DND-41 (cell line): ENCODE measurements at regions not wholly inside any gene's neighbourhood (a gene's known extent, or its start where the extent isn't known, plus 50 kb on each side); places are given as distances from the start of the nearest gene placed in this dataset.

Experiments
- EZH2 ChIP-seq: IDR thresholded peaks from 3 replicates; pipeline ENCODE4 v1.6.1; 2012; ENCODE audit warnings: borderline replicate concordance, low read depth, mild to moderate bottlenecking, moderate library complexity, low read length, inconsistent platforms; ENCODE audit not compliant: severe bottlenecking
- TF ChIP-seq, protein P1 (sequence below): IDR thresholded peaks from 2 replicates; pipeline ENCODE4 v1.5.1; 2012; ENCODE audit warnings: borderline replicate concordance, low read length, moderate library complexity, mild to moderate bottlenecking; ENCODE audit not compliant: poor library complexity, severe bottlenecking; ENCODE audit errors: extremely low read depth

- TF ChIP-seq, protein P1, sequence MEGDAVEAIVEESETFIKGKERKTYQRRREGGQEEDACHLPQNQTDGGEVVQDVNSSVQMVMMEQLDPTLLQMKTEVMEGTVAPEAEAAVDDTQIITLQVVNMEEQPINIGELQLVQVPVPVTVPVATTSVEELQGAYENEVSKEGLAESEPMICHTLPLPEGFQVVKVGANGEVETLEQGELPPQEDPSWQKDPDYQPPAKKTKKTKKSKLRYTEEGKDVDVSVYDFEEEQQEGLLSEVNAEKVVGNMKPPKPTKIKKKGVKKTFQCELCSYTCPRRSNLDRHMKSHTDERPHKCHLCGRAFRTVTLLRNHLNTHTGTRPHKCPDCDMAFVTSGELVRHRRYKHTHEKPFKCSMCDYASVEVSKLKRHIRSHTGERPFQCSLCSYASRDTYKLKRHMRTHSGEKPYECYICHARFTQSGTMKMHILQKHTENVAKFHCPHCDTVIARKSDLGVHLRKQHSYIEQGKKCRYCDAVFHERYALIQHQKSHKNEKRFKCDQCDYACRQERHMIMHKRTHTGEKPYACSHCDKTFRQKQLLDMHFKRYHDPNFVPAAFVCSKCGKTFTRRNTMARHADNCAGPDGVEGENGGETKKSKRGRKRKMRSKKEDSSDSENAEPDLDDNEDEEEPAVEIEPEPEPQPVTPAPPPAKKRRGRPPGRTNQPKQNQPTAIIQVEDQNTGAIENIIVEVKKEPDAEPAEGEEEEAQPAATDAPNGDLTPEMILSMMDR = no peak
- no peak for TF ChIP-seq EZH2
Observed at GRCh38 chr9:81476813-81477490, 212.4 kb downstream of the TLE1 start.
